ENCODE measurements at regions not wholly inside any gene's neighbourhood (a gene's known extent, or its start where the extent isn't known, plus 50 kb on each side); places are given as distances from the start of the nearest gene placed in this dataset.

GRCh38 chr1:201719812-201720521 is 109.0 kb upstream of the IPO9 start:
- Histone ChIP-seq H3K27ac (ENCODE audit: low read length) (peak overlapping the region; percentile 61), H3K9me3 (ENCODE audit: control insufficient read depth in 1 of 2, low read length in 2 of 2) (no peaks in the 10 kb centered on the region), H3K36me3 (ENCODE audit: control insufficient read depth in 1 of 2, insufficient read depth in 2 of 2, low read length in 2 of 2) (peaks cover 0 to 10% of the 10 kb centered on the region in 2 donors), H3K4me3 (ENCODE audit: low read depth in 1 of 2, low read length in 2 of 2) (no peak overlapping the region), H3K27me3 (ENCODE audit: low read depth, low read length) (no peaks in the 10 kb centered on the region), H3K4me1 (ENCODE audit: control insufficient read depth in 1 of 2, insufficient read depth in 2 of 2, low read length in 2 of 2) (peaks cover 31 to 61% of the 10 kb centered on the region in 2 donors)

- Histone ChIP-seq H3K4me3 (ENCODE audit: low read depth in 1 of 2, low read length in 2 of 2) (no peak overlapping the region), H3K27ac (ENCODE audit: low read length) (peak overlapping the region; percentile 61), H3K27me3 (ENCODE audit: low read depth, low read length) (no peaks in the 10 kb centered on the region), H3K36me3 (ENCODE audit: control insufficient read depth in 1 of 2, insufficient read depth in 2 of 2, low read length in 2 of 2) (peaks cover 0 to 10% of the 10 kb centered on the region in 2 donors), H3K4me1 (ENCODE audit: control insufficient read depth in 1 of 2, insufficient read depth in 2 of 2, low read length in 2 of 2) (peaks cover 26 to 56% of the 10 kb centered on the region in 2 donors), H3K9me3 (ENCODE audit: control insufficient read depth in 1 of 2, low read length in 2 of 2) (no peaks in the 10 kb centered on the region)
These were observed 108.5 kb upstream of the IPO9 start for GRCh38 chr1:201720522-201720844.

- Histone ChIP-seq H3K27me3 (ENCODE audit: low read depth, low read length) (no peaks in the 10 kb centered on the region), H3K4me1 (ENCODE audit: control insufficient read depth in 1 of 2, insufficient read depth in 2 of 2, low read length in 2 of 2) (peaks cover 18 to 47% of the 10 kb centered on the region in 2 donors), H3K4me3 (ENCODE audit: low read depth in 1 of 2, low read length in 2 of 2) (no peak overlapping the region), H3K9me3 (ENCODE audit: control insufficient read depth in 1 of 2, low read length in 2 of 2) (no peaks in the 10 kb centered on the region), H3K36me3 (ENCODE audit: control insufficient read depth in 1 of 2, insufficient read depth in 2 of 2, low read length in 2 of 2) (peaks cover 0 to 10% of the 10 kb centered on the region in 2 donors), H3K27ac (ENCODE audit: low read length) (peak overlapping the region; percentile 61)
These were observed 107.6 kb upstream of the IPO9 start for GRCh38 chr1:201721082-201722049.

- H3K9me3 ChIP-seq (ENCODE audit: control insufficient read depth in 1 of 2, low read length in 2 of 2), result no peaks in the 10 kb centered on the region
- H3K27ac ChIP-seq (ENCODE audit: low read length), result peak overlapping the region; percentile 60
- H3K4me1 ChIP-seq (ENCODE audit: control insufficient read depth in 1 of 2, insufficient read depth in 2 of 2, low read length in 2 of 2), result peaks cover 17 to 29% of the 10 kb centered on the region in 2 donors
- no peaks in the 10 kb centered on the region for H3K36me3 ChIP-seq (ENCODE audit: control insufficient read depth in 1 of 2, insufficient read depth in 2 of 2, low read length in 2 of 2)
- H3K27me3 ChIP-seq (ENCODE audit: low read depth, low read length), result no peaks in the 10 kb centered on the region
- H3K4me3 ChIP-seq (ENCODE audit: low read depth in 1 of 2, low read length in 2 of 2), result no peak overlapping the region
These were observed 104.8 kb upstream of the IPO9 start for GRCh38 chr1:201724039-201724765.

- no peak overlapping the region for H3K4me3 ChIP-seq (ENCODE audit: low read depth in 1 of 2, low read length in 2 of 2)
- no peaks in the 10 kb centered on the region for H3K36me3 ChIP-seq (ENCODE audit: control insufficient read depth in 1 of 2, insufficient read depth in 2 of 2, low read length in 2 of 2)
- H3K27me3 ChIP-seq (ENCODE audit: low read depth, low read length), result no peaks in the 10 kb centered on the region
- no peaks in the 10 kb centered on the region for H3K9me3 ChIP-seq (ENCODE audit: control insufficient read depth in 1 of 2, low read length in 2 of 2)
- peak overlapping the region; percentile 60 for H3K27ac ChIP-seq (ENCODE audit: low read length)
- peaks cover 17 to 24% of the 10 kb centered on the region in 2 donors for H3K4me1 ChIP-seq (ENCODE audit: control insufficient read depth in 1 of 2, insufficient read depth in 2 of 2, low read length in 2 of 2)
These were observed 104.2 kb upstream of the IPO9 start for GRCh38 chr1:201724766-201725118.

- no peaks in the 10 kb centered on the region for H3K27me3 ChIP-seq (ENCODE audit: low read depth, low read length)
- no peak overlapping the region for H3K4me3 ChIP-seq (ENCODE audit: low read depth in 1 of 2, low read length in 2 of 2)
- H3K27ac ChIP-seq (ENCODE audit: low read length), result no peak overlapping the region
- H3K9me3 ChIP-seq (ENCODE audit: control insufficient read depth in 1 of 2, low read length in 2 of 2), result no peaks in the 10 kb centered on the region
- peaks cover 4 to 20% of the 10 kb centered on the region in 2 donors for H3K4me1 ChIP-seq (ENCODE audit: control insufficient read depth in 1 of 2, insufficient read depth in 2 of 2, low read length in 2 of 2)
- no peaks in the 10 kb centered on the region for H3K36me3 ChIP-seq (ENCODE audit: control insufficient read depth in 1 of 2, insufficient read depth in 2 of 2, low read length in 2 of 2)
These were observed 102.3 kb upstream of the IPO9 start for GRCh38 chr1:201726700-201727099.

GRCh38 chr1:201728731-201729130 is 100.2 kb upstream of the IPO9 start:
- H3K4me1 ChIP-seq (ENCODE audit: control insufficient read depth in 1 of 2, insufficient read depth in 2 of 2, low read length in 2 of 2), result peaks cover 4 to 22% of the 10 kb centered on the region in 2 donors
- H3K4me3 ChIP-seq (ENCODE audit: low read depth in 1 of 2, low read length in 2 of 2), result no peak overlapping the region
- H3K27me3 ChIP-seq (ENCODE audit: low read depth, low read length), result no peaks in the 10 kb centered on the region
- no peaks in the 10 kb centered on the region for H3K36me3 ChIP-seq (ENCODE audit: control insufficient read depth in 1 of 2, insufficient read depth in 2 of 2, low read length in 2 of 2)
- H3K9me3 ChIP-seq (ENCODE audit: control insufficient read depth in 1 of 2, low read length in 2 of 2), result no peaks in the 10 kb centered on the region
- no peak overlapping the region for H3K27ac ChIP-seq (ENCODE audit: low read length)

GRCh38 chr1:201729973-201730608 is 98.9 kb upstream of the IPO9 start:
- H3K27ac ChIP-seq (ENCODE audit: low read length), result no peak overlapping the region
- H3K4me1 ChIP-seq (ENCODE audit: control insufficient read depth in 1 of 2, insufficient read depth in 2 of 2, low read length in 2 of 2), result peaks cover 0 to 16% of the 10 kb centered on the region in 2 donors
- no peaks in the 10 kb centered on the region for H3K9me3 ChIP-seq (ENCODE audit: control insufficient read depth in 1 of 2, low read length in 2 of 2)

GRCh38 chr1:201730611-201731010 is 98.3 kb upstream of the IPO9 start:
- Histone ChIP-seq H3K36me3 (ENCODE audit: control insufficient read depth in 1 of 2, insufficient read depth in 2 of 2, low read length in 2 of 2) (no peaks in the 10 kb centered on the region), H3K27ac (ENCODE audit: low read length) (no peak overlapping the region), H3K4me1 (ENCODE audit: control insufficient read depth in 1 of 2, insufficient read depth in 2 of 2, low read length in 2 of 2) (peaks cover 0 to 16% of the 10 kb centered on the region in 2 donors)

More at GRCh38 chr1:201729973-201730608, 98.9 kb upstream of the IPO9 start:
- no peak overlapping the region for H3K4me3 ChIP-seq (ENCODE audit: low read depth in 1 of 2, low read length in 2 of 2)
- no peaks in the 10 kb centered on the region for H3K27me3 ChIP-seq (ENCODE audit: low read depth, low read length)
- no peaks in the 10 kb centered on the region for H3K36me3 ChIP-seq (ENCODE audit: control insufficient read depth in 1 of 2, insufficient read depth in 2 of 2, low read length in 2 of 2)

GRCh38 chr1:201731142-201731541 is 97.8 kb upstream of the IPO9 start:
- Histone ChIP-seq H3K4me3 (ENCODE audit: low read depth in 1 of 2, low read length in 2 of 2) (no peak overlapping the region), H3K27me3 (ENCODE audit: low read depth, low read length) (no peaks in the 10 kb centered on the region), H3K36me3 (ENCODE audit: control insufficient read depth in 1 of 2, insufficient read depth in 2 of 2, low read length in 2 of 2) (no peaks in the 10 kb centered on the region), H3K4me1 (ENCODE audit: control insufficient read depth in 1 of 2, insufficient read depth in 2 of 2, low read length in 2 of 2) (peaks cover 0 to 18% of the 10 kb centered on the region in 2 donors), H3K27ac (ENCODE audit: low read length) (no peak overlapping the region), H3K9me3 (ENCODE audit: control insufficient read depth in 1 of 2, low read length in 2 of 2) (no peaks in the 10 kb centered on the region)

More at GRCh38 chr1:201730611-201731010, 98.3 kb upstream of the IPO9 start:
- no peaks in the 10 kb centered on the region for H3K27me3 ChIP-seq (ENCODE audit: low read depth, low read length)
- H3K4me3 ChIP-seq (ENCODE audit: low read depth in 1 of 2, low read length in 2 of 2), result no peak overlapping the region
- no peaks in the 10 kb centered on the region for H3K9me3 ChIP-seq (ENCODE audit: control insufficient read depth in 1 of 2, low read length in 2 of 2)
